ENCODE measurements at regions not wholly inside any gene's neighbourhood (a gene's known extent, or its start where the extent isn't known, plus 50 kb on each side); places are given as distances from the start of the nearest gene placed in this dataset.

- Histone ChIP-seq H3K4me3 (no peak overlapping the region), H3K4me2 (no peak overlapping the region), H3K27ac (no peak overlapping the region), H3K9me3 (no peaks in the 10 kb centered on the region), H3K4me1 (no peaks in the 10 kb centered on the region)
- FAIRE-seq = no peak
- no peak for ATAC-seq
- ChIA-PET CTCF (no interaction called here), POLR2A (no interaction called here)
- 9% methylated on average over 3 of the region's 3 CpGs for WGBS (ENCODE audit: missing lambda C conversion rate)
- TF ChIP-seq BHLHE40 (IDR thresholded peaks at IDR 0.05; ENCODE audit: low read depth, low read length) (no peak), ZNF302 (CRISPR knock-in tag; IDR thresholded peaks at IDR 0.05) (no peak), GATA3 (IDR thresholded peaks at IDR 0.05; ENCODE audit: borderline replicate concordance) (no peak), TP53 (CRISPR knock-in tag; IDR thresholded peaks at IDR 0.05) (no peak), ZFP36 (IDR thresholded peaks at IDR 0.05; ENCODE audit: borderline replicate concordance, partially characterized antibody) (no peak), RARB (CRISPR knock-in tag; IDR thresholded peaks at IDR 0.05) (no peak), MYC (IDR thresholded peaks at IDR 0.05; ENCODE audit: borderline replicate concordance, low read length) (no peak), JUNB (IDR thresholded peaks at IDR 0.05) (no peak), RFX5 (IDR thresholded peaks at IDR 0.05) (no peak), EP300 (IDR thresholded peaks at IDR 0.05) (no peak)
- DNase-seq (ENCODE audit: low read depth in 1 of 2, low spot score in 1 of 2) = no peak
These were observed 149.2 kb upstream of the GHITM start for GRCh38 chr10:83990126-83990525.

GRCh38 chr10:83991986-83992753, 147.1 kb upstream of the GHITM start:
- 8% methylated on average over 6 of the region's 7 CpGs for WGBS (ENCODE audit: missing lambda C conversion rate)
- FAIRE-seq = no peak

More at GRCh38 chr10:83991986-83992753, 147.1 kb upstream of the GHITM start:
- Histone ChIP-seq H3K4me2 (no peak overlapping the region), H3K9me3 (no peaks in the 10 kb centered on the region), H3K4me1 (no peaks in the 10 kb centered on the region), H3K27ac (no peak overlapping the region), H3K4me3 (no peak overlapping the region)
- ChIA-PET CTCF (no interaction called here), POLR2A (no interaction called here)
- ATAC-seq (peak; percentile 54 to 73; a peak in 5 of 6 replicates), DNase-seq (ENCODE audit: low read depth in 1 of 2, low spot score in 1 of 2) (peak in 1 of 2 experiments; percentile 36)
- no peak for TF ChIP-seq MAFK (IDR thresholded peaks at IDR 0.05; ENCODE audit: partially characterized antibody)
- no peak for TF ChIP-seq RAD21 (conservative IDR thresholded peaks at IDR 0.05 in 1 of 2, IDR thresholded peaks at IDR 0.05 in 1 of 2)
- TF ChIP-seq CHD4 (IDR thresholded peaks at IDR 0.05; ENCODE audit: borderline replicate concordance) = no peak
- TF ChIP-seq ESRRA (IDR thresholded peaks at IDR 0.05; ENCODE audit: borderline replicate concordance, low read length) = no peak
- no peak for TF ChIP-seq JUNB (IDR thresholded peaks at IDR 0.05)
- TF ChIP-seq PBX3 (IDR thresholded peaks at IDR 0.05) = no peak
- TF ChIP-seq POLR2A (IDR thresholded peaks at IDR 0.05; ENCODE audit: low read length) = no peak
- TF ChIP-seq HMGXB4 (CRISPR knock-in tag; IDR thresholded peaks at IDR 0.05; ENCODE audit: borderline replicate concordance) = no peak
- no peak for TF ChIP-seq MAX (IDR thresholded peaks at IDR 0.05)
- TF ChIP-seq USF2 (IDR thresholded peaks at IDR 0.05) = no peak
- no peak for TF ChIP-seq POLR2AphosphoS2 (conservative IDR thresholded peaks at IDR 0.05; ENCODE audit: low read length)
- TF ChIP-seq ZC3H11A (IDR thresholded peaks at IDR 0.05) = no peak
- TF ChIP-seq BHLHE40 (IDR thresholded peaks at IDR 0.05; ENCODE audit: low read depth, low read length) = no peak

Data from A549 (cell line).